ENCODE measurements at regions not wholly inside any gene's neighbourhood (a gene's known extent, or its start where the extent isn't known, plus 50 kb on each side); places are given as distances from the start of the nearest gene placed in this dataset.

- TF ChIP-seq CTCF (IDR thresholded peaks at IDR 0.05): peak in 1 of 12 donors; percentile 12
- TF ChIP-seq POLR2A (IDR thresholded peaks at IDR 0.05): no peak
Measured at GRCh38 chr12:71371122-71371521, 68.5 kb upstream of the LGR5 start.
